AG10803 (cell line): ENCODE measurements at regions not wholly inside any gene's neighbourhood (a gene's known extent, or its start where the extent isn't known, plus 50 kb on each side); places are given as distances from the start of the nearest gene placed in this dataset.

Experiments used
- DNase-seq: peaks from one replicate; pipeline ENCODE4 v3.0.0; 2010; ENCODE audit warnings: low read depth
- H3K4me3 ChIP-seq: 2 replicates; pipeline ENCODE4 v1.5.1; 2011; ENCODE audit warnings: mild to moderate bottlenecking, low read length, control low read depth
- CTCF ChIP-seq: conservative IDR thresholded peaks from 2 replicates; pipeline ENCODE4 v1.5.1; 2011; ENCODE audit warnings: mild to moderate bottlenecking, low read length, control low read depth, inconsistent platforms

DNA sequence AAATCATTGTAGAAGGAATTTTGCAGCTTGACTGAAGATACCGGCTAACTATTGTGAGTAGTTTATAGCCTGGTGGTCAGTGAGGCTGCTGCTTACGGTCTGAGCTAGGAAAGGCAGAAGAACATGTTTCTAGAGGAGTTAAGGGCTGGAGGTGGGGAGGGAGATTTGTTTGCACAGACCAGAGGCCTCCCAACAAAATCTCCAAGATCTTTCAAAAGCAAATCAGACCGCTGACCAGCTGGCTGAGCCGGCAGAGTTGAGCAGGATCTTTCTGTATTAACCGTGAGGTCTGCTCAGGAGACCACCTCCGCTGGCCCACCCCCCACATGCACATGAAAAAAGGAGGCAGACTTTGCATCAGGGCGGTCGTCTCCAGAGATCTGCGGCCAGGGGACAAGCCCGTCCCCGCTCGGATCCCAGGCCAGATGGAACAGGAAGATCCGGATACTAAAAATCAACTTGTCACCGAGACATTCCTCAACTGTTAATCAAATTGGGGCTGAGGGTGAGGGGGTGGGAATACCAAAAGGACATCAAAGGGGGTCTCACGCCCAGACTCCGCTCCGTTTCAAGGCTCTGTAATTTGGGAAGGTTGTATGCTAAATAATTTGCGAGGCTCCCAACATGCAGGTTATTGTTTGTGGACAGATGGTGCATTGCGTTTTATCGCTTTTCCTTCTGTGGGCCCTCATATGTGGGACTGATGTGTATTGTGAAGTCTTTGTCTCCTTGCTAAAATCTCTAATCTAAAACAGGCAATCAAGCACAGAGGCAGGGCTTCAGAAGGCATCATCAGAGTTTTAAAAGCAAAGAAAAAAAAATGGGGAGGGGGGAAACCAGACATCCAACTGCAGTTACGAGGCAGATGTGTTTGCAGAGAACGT lies 319.0 kb downstream of the ZNF536 start:
- TF ChIP-seq CTCF, result no peak
- no peak overlapping the region for H3K4me3 ChIP-seq
- no peak for DNase-seq

DNA sequence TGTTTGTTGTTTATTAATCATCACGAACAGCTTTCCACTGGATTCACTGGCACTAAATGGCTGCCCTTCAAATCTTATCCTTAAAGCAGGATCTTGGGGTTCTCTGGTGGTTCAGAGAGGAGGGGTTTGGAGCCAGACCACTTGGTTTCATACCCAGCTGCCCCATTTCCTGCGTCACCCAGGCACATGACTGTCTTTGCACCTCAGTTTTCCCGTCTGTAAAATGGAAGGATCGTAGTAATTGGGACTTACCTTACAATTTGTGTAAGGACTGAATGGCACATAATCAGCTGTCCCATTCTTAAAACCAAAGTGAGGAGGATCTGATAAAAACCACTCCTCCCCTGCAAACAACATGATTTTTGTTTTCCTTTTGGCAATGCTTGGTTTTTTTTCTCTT lies 318.3 kb downstream of the ZNF536 start:
- no peak overlapping the region for H3K4me3 ChIP-seq
- DNase-seq, result no peak
- TF ChIP-seq CTCF, result no peak

GRCh38 chr19:30689474-30689873 lies 317.3 kb downstream of the ZNF536 start:
- H3K4me3 ChIP-seq, result no peak overlapping the region
- no peak for TF ChIP-seq CTCF
- DNase-seq, result no peak

DNA sequence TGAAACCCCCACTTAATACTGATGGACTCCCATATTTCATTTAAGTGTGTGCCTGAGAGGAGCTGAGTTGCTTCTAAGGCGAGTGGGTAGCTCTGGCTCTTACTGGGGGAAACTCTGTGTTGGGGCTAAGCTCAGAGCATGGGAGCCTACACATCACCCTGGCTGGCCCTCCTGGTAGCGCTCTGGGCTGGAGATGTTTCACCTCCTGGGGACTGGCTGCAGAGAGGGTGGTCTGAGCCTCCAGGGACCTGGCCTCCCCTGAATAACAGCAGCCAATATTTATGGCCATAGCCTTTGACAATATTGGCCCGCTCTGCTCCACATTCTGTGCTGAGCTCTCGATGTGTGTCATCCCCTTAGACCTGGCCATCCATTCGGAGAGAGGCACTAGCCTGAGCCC lies 316.5 kb downstream of the ZNF536 start:
- no peak for TF ChIP-seq CTCF
- no peak for DNase-seq
- H3K4me3 ChIP-seq, result no peak overlapping the region

DNA sequence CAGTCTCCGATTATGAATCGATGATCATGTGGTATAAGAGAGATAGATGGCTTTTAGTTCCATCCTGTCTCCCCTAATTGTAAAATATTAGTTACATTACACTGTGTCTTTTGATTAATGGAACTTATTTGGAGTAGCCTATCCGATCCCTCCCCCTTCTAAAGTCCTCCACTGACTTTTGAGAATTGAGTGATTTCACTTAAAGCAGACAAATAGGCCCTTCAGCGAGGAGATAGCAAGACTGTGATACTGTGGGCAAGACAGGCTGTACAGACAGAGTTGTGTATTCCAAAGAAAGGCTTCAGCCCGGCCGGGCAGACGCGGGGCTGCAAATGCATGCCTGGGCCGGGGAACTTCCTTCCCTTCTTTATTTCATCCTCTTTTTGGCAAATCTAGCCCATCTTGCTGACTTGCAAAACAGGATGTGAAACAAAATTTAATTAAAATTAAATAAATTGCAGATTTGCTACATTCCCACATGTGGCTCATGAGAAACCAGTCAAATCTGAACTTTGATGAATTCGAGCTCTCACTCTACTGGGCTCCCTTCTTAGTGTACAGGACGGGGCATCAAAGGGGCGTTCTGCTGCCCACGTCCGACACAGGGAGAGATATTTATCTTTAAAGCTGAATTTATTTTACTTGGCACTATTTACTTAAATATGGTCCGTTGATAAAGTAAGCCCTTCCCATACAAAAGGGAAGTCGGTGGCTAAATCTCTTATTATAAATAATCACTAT lies 314.8 kb downstream of the ZNF536 start:
- H3K4me3 ChIP-seq, result no peak overlapping the region
- DNase-seq, result peak; percentile 3
- no peak for TF ChIP-seq CTCF

DNA sequence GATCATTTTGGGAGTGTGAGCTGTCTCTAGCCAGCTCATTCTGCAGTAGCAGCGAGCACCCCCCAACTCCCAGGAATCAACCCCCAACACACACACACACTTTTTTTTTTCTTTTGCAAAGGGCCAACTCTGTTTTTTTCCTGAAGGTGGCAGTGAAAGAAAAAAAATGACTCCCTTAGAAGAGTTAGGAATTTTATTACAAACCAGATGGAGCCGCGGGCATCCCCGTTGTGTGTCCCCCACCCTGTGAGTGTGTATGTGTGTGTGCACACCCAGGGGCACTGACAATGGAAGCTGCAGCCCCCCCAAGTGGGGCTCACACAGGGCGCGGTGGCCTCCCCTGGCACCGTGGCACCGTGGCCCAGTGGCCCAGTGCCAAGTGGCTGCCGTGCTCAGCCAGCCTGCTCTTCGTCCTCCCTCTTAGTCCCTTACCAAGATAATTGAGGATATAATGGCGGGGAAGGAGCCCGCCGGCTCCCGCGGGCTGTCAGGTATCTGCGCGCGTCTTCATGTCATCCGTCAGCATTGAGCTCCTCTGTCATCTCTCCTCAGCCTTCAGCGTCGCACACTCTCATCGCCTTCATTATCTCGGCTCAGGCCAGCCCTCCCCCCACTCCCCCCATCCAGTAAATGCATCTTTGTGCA lies 314.1 kb downstream of the ZNF536 start:
- peak; percentile 45 for TF ChIP-seq CTCF
- peak; percentile 42 for DNase-seq
- H3K4me3 ChIP-seq, result peak overlapping the region; percentile 41
